ENCODE measurements at regions not wholly inside any gene's neighbourhood (a gene's known extent, or its start where the extent isn't known, plus 50 kb on each side); places are given as distances from the start of the nearest gene placed in this dataset.

- no peak overlapping the region for H3K4me2 ChIP-seq (ENCODE audit: insufficient read depth in 1 of 2, low read depth in 2 of 2, low read length in 2 of 2)
Measured at GRCh38 chr7:41559426-41559825, 143.5 kb downstream of the INHBA start.

More at GRCh38 chr7:41559426-41559825, 143.5 kb downstream of the INHBA start:
- Histone ChIP-seq H3K9me3 (ENCODE audit: insufficient read depth in 2 of 2, low read depth in 1 of 2, low read length in 1 of 2) (peaks cover 0 to 17% of the 10 kb centered on the region in 2 experiments; a peak in 3 of 4 replicates), H4K8ac (ENCODE audit: extremely low read depth, insufficient read depth, low read length) (no peak overlapping the region), H3K4ac (replicated peaks; ENCODE audit: insufficient read length, low read depth, low read length) (no peak overlapping the region), H3K36me3 (ENCODE audit: control insufficient read depth in 2 of 4, insufficient read depth in 4 of 4, low read length in 3 of 4) (no peaks in the 10 kb centered on the region), H2BK15ac (ENCODE audit: low read length) (no peak overlapping the region), H4K5ac (ENCODE audit: insufficient read length, low read depth, low read length) (no peak overlapping the region), H2BK12ac (ENCODE audit: low read depth, low read length) (no peak overlapping the region), H3K4me3 (ENCODE audit: extremely low read depth in 1 of 4, insufficient read depth in 2 of 4, low read depth in 3 of 4, low read length in 4 of 4) (no peak overlapping the region), H3K23ac (ENCODE audit: insufficient read length) (no peak overlapping the region), H3K79me1 (ENCODE audit: low read depth, low read length) (no peaks in the 10 kb centered on the region), H4K20me1 (replicated peaks in 1 of 2; ENCODE audit: control insufficient read depth in 1 of 2, insufficient read depth in 2 of 2, low read length in 2 of 2) (no peaks in the 10 kb centered on the region), H3K79me2 (ENCODE audit: control insufficient read depth in 1 of 2, insufficient read depth in 2 of 2, low read length in 2 of 2) (no peaks in the 10 kb centered on the region), H2BK120ac (replicated peaks; ENCODE audit: low read depth, low read length) (no peak overlapping the region), H3K4me1 (replicated peaks in 1 of 4; ENCODE audit: control insufficient read depth in 3 of 4, insufficient read depth in 4 of 4, low read length in 3 of 4) (peaks cover 0 to 3% (median 0%) of the 10 kb centered on the region in 4 experiments; a peak in 1 of 7 replicates), H3K27ac (ENCODE audit: low read depth, low read length) (no peak overlapping the region), H2AFZ (ENCODE audit: low read length) (no peak overlapping the region), H4K91ac (replicated peaks; ENCODE audit: insufficient read length, low read length) (no peak overlapping the region), H3K23me2 (ENCODE audit: low read depth, low read length) (no peaks in the 10 kb centered on the region), H2BK20ac (ENCODE audit: low read length) (no peak overlapping the region), H3K56ac (replicated peaks; ENCODE audit: insufficient read length, low read depth, low read length) (no peak overlapping the region), H3K14ac (ENCODE audit: insufficient read length) (no peak overlapping the region), H2AK5ac (ENCODE audit: low read depth, low read length) (no peak overlapping the region), H3K18ac (ENCODE audit: extremely low read depth, low read length) (no peak overlapping the region), H3K27me3 (replicated peaks in 1 of 4; ENCODE audit: control insufficient read depth in 3 of 4, extremely low read depth in 1 of 4, insufficient read depth in 3 of 4, low read length in 3 of 4) (no peaks in the 10 kb centered on the region), H3K9ac (replicated peaks in 1 of 4; ENCODE audit: extremely low read depth in 1 of 4, low read depth in 3 of 4, low read length in 3 of 4) (no peak overlapping the region), H2BK5ac (ENCODE audit: low read depth, low read length) (no peak overlapping the region)
- no peak for TF ChIP-seq CTCF (IDR thresholded peaks at IDR 0.05; ENCODE audit: control extremely low read depth in 1 of 3, insufficient read depth in 1 of 3, low read depth in 1 of 3, low read length in 3 of 3)
- no peak for TF ChIP-seq CREB1 (IDR thresholded peaks at IDR 0.05)
- no peak for TF ChIP-seq TBP (IDR thresholded peaks at IDR 0.05; ENCODE audit: low read depth, low read length)
- TF ChIP-seq SAP30 (IDR thresholded peaks at IDR 0.05; ENCODE audit: insufficient read depth, insufficient replicate concordance, low read length): no peak
- no peak for TF ChIP-seq NANOG (IDR thresholded peaks at IDR 0.05; ENCODE audit: insufficient read depth, low read depth, low read length, poor library complexity, severe bottlenecking)
- TF ChIP-seq RBBP5 (IDR thresholded peaks at IDR 0.05; ENCODE audit: borderline replicate concordance, low read depth, low read length): no peak
- TF ChIP-seq SIX5 (IDR thresholded peaks at IDR 0.05; ENCODE audit: low read depth, low read length): no peak
- TF ChIP-seq, protein P1, sequence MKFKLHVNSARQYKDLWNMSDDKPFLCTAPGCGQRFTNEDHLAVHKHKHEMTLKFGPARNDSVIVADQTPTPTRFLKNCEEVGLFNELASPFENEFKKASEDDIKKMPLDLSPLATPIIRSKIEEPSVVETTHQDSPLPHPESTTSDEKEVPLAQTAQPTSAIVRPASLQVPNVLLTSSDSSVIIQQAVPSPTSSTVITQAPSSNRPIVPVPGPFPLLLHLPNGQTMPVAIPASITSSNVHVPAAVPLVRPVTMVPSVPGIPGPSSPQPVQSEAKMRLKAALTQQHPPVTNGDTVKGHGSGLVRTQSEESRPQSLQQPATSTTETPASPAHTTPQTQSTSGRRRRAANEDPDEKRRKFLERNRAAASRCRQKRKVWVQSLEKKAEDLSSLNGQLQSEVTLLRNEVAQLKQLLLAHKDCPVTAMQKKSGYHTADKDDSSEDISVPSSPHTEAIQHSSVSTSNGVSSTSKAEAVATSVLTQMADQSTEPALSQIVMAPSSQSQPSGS (IDR thresholded peaks at IDR 0.05; ENCODE audit: low read length): no peak
- no peak for TF ChIP-seq RXRA (IDR thresholded peaks at IDR 0.05; ENCODE audit: insufficient read depth, low read depth, low read length)
- no peak for TF ChIP-seq RAD21 (IDR thresholded peaks at IDR 0.05 in 1 of 2, conservative IDR thresholded peaks at IDR 0.05 in 1 of 2; ENCODE audit: low read depth in 2 of 2, low read length in 2 of 2)
- POLR2A ChIA-PET (ENCODE audit: partially characterized antibody): no interaction called here
- WGBS, 2 experiments (ENCODE audit: extremely low coverage in 1 of 2, insufficient coverage in 1 of 2, insufficient read length in 1 of 2, insufficient replicate concordance in 2 of 2, low coverage in 1 of 2, low lambda C conversion rate in 2 of 2, missing lambda C conversion rate in 1 of 2): 79% methylated on average over 3 of the region's 3 CpGs; no CpG with 5 or more reads in 1 of the 2 experiments
- no peak for FAIRE-seq
- CTCF ChIA-PET (ENCODE audit: partially characterized antibody): interaction anchor here (1.2 kb wide), 1 partner anchor 12 kb away, joined by 4 read pairs; no protein-coding TSS in a partner anchor
- DNase-seq (ENCODE audit: low read depth in 1 of 2, low spot score in 2 of 2): no peak
